Ascending aorta (tissue), 2 donors: ENCODE measurements at regions not wholly inside any gene's neighbourhood (a gene's known extent, or its start where the extent isn't known, plus 50 kb on each side); places are given as distances from the start of the nearest gene placed in this dataset.

Source experiments
- DNase-seq, 2 donors: peaks; one replicate each; pipeline ENCODE4 v3.0.0-alpha.2; 2019; ENCODE audit warnings: low spot score in 2 of 2
- H3K27ac ChIP-seq, 2 donors: fragments of 200-600 bp; sonication (generic); one replicate each; pipeline ENCODE4 v1.5.1; 2016 to 2017; ENCODE audit warnings: mild to moderate bottlenecking in 1 of 2
- H3K27me3 ChIP-seq: fragments of 200-600 bp; sonication (generic); one replicate; pipeline ENCODE4 v1.5.1; 2017
- H3K36me3 ChIP-seq, 2 donors: fragments of 200-600 bp; sonication (generic); one replicate each; pipeline ENCODE4 v1.5.1; 2016
- H3K4me1 ChIP-seq, 2 donors: fragments of 200-600 bp; sonication (generic); one replicate each; pipeline ENCODE4 v1.5.1; 2016 to 2017; ENCODE audit warnings: mild to moderate bottlenecking in 1 of 2
- H3K4me3 ChIP-seq, 2 donors: fragments of 200-600 bp; sonication (generic); one replicate each; pipeline ENCODE4 v1.5.1; 2016 to 2017; ENCODE audit warnings: mild to moderate bottlenecking in 1 of 2
- H3K9me3 ChIP-seq, 2 donors: fragments of 200-600 bp; sonication (generic); one replicate each; pipeline ENCODE4 v1.5.1; 2016
- CTCF ChIP-seq, 3 experiments: fragments of 200-600 bp in 2 of 3; fragments of 450-650 bp in 1 of 3; sonication (generic) in 2 of 3; IDR thresholded peaks; one replicate each; pipeline ENCODE4 v1.5.1; 2016 to 2019; ENCODE audit warnings: antibody characterized with exemption in 3 of 3, mild to moderate bottlenecking in 1 of 3, moderate library complexity in 1 of 3
- intact Hi-C: fragments of 100-400 bp; cut with DNase I; formaldehyde crosslinking; loops from one replicate; pipeline ENCODE4 v1.15.1; 2023

DNA sequence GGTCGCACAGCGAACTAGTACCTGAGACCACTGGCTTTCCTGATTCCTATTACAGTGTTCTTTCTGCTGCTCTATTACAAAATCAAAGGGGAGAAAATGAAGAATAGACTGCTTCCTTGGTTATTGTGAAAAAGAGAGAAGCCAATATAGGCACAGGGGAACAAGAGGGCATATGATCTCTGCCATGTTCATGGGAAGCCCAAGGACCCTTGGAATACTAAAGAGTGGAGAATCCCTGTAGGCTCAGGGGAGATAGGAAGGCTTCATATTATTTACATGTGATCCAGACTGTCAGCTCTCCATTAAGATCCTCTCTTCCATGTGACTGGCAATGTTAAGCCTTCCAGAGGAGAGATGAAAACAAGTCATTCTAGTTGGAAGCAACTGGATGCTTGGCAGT, 135.7 kb upstream of the MYCN start:
- Histone ChIP-seq H3K4me3 (no peak overlapping the region), H3K9me3 (no peaks in the 10 kb centered on the region), H3K36me3 (no peaks in the 10 kb centered on the region), H3K27me3 (no peaks in the 10 kb centered on the region), H3K4me1 (no peaks in the 10 kb centered on the region), H3K27ac (no peak overlapping the region)
- DNase-seq: no peak
- intact Hi-C loops: no loop called here
- TF ChIP-seq CTCF (IDR thresholded peaks at IDR 0.05): no peak

DNA sequence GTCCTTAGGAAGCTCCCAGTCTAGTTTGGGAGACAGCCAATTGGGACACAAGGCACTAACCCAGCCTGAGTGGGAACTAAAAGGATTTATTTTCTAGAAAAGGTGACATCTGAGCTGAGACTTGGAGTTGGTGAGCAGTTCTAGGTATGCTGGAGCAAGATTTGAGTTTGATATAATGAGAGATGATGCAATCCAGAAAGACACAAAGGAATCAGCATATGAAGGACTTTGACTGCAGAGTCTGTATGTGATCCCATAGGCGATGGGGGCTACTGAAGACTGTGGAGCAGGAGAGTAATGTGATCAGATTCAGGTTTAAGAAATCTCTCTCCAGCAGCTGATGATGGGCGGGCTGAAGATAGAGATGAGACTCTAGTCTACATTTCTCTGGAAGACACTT, 135.1 kb upstream of the MYCN start:
- intact Hi-C loops: no loop called here
- DNase-seq: no peak
- Histone ChIP-seq H3K9me3 (no peaks in the 10 kb centered on the region), H3K27me3 (no peaks in the 10 kb centered on the region), H3K4me1 (no peaks in the 10 kb centered on the region), H3K27ac (no peak overlapping the region), H3K36me3 (no peaks in the 10 kb centered on the region), H3K4me3 (no peak overlapping the region)
- no peak for TF ChIP-seq CTCF (IDR thresholded peaks at IDR 0.05)

- intact Hi-C loops: no loop called here
- no peaks in the 10 kb centered on the region for H3K36me3 ChIP-seq
- no peaks in the 10 kb centered on the region for H3K27me3 ChIP-seq
- H3K4me1 ChIP-seq: no peaks in the 10 kb centered on the region
- no peak overlapping the region for H3K27ac ChIP-seq
- DNase-seq: no peak
- H3K9me3 ChIP-seq: no peaks in the 10 kb centered on the region
- H3K4me3 ChIP-seq: no peak overlapping the region
- TF ChIP-seq CTCF (IDR thresholded peaks at IDR 0.05): no peak
Measured at GRCh38 chr2:15805772-15806171, 134.6 kb upstream of the MYCN start.

DNA sequence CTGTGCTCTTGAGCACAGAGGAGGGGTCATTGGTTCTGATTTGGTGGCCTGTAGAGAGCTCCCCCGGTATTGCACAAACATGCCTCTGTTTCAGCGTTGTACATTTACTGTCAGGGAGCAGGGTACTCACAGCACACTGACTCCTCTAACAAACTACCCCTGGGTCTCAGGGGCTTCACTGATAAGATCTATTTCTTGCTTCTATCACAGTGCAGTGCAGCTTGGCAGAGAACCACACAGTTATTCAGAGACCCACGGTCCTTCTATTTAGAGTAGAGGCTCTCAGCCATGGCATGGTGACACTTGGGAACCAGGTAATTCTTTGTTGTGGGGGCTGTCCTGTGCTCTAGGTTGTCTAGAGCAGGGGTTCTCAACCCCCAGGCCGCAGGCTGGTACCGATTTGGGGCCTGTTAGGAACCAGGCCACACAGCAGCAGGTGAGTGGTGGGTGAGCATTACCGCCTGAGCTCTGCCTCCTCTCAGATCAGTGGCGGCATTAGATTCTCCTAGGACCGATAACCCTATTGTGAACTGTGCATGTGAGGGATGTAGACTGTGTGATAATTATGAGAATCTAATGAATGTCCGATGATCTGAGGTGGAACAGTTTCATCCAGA, 133.4 kb upstream of the MYCN start:
- Histone ChIP-seq H3K4me1 (no peaks in the 10 kb centered on the region), H3K9me3 (no peaks in the 10 kb centered on the region), H3K36me3 (no peaks in the 10 kb centered on the region), H3K4me3 (no peak overlapping the region), H3K27ac (no peak overlapping the region), H3K27me3 (no peaks in the 10 kb centered on the region)
- intact Hi-C loops: no loop called here
- no peak for TF ChIP-seq CTCF (IDR thresholded peaks at IDR 0.05)
- no peak for DNase-seq

GRCh38 chr2:15807418-15808203, 132.7 kb upstream of the MYCN start:
- Histone ChIP-seq H3K36me3 (no peaks in the 10 kb centered on the region), H3K27ac (no peak overlapping the region), H3K4me3 (no peak overlapping the region), H3K27me3 (no peaks in the 10 kb centered on the region), H3K4me1 (no peaks in the 10 kb centered on the region), H3K9me3 (no peaks in the 10 kb centered on the region)
- intact Hi-C loops: no loop called here
- no peak for DNase-seq
- TF ChIP-seq CTCF (IDR thresholded peaks at IDR 0.05): no peak
